HG03135 (cell line): ENCODE measurements at regions not wholly inside any gene's neighbourhood (a gene's known extent, or its start where the extent isn't known, plus 50 kb on each side); places are given as distances from the start of the nearest gene placed in this dataset.
"Not testable (repeated sequence)": the region's sequence is repeated elsewhere in the genome, so short reads cannot be mapped to it uniquely, and the experiment has no call there.

Experiments used
- ATAC-seq: cut with Tn5 transposase; IDR thresholded peaks from one replicate; pipeline ENCODE4 v1.9.1; 2021; ENCODE audit warnings: mild to moderate bottlenecking, moderate library complexity; ENCODE audit not compliant: unreplicated experiment

- no peak for ATAC-seq
Observed at GRCh38 chr14:82029038-82029437, 495.4 kb upstream of the SEL1L start.

- ATAC-seq: no peak
Observed at GRCh38 chr14:82035397-82035796, 501.7 kb upstream of the SEL1L start.

- ATAC-seq: not testable (repeated sequence)
Observed at GRCh38 chr14:82038066-82038465, 504.4 kb upstream of the SEL1L start.

- no peak for ATAC-seq
Observed at GRCh38 chr14:82045339-82045738, 511.7 kb upstream of the SEL1L start.

- ATAC-seq: peak; percentile 65
Observed at GRCh38 chr14:82046512-82047226, 513.0 kb upstream of the SEL1L start.

- ATAC-seq: no peak
Observed at GRCh38 chr14:82047777-82048470, 514.3 kb upstream of the SEL1L start.

- ATAC-seq: no peak
Observed at GRCh38 chr14:82052778-82053177, 519.1 kb upstream of the SEL1L start.

GRCh38 chr14:82055515-82056115, 522.0 kb upstream of the SEL1L start:
- ATAC-seq: no peak

- ATAC-seq: no peak
Observed at GRCh38 chr14:82060219-82060618, 526.6 kb upstream of the SEL1L start.

- ATAC-seq: no peak
Observed at GRCh38 chr14:82067221-82067875, 533.7 kb upstream of the SEL1L start.

- no peak for ATAC-seq
Observed at GRCh38 chr14:82070040-82070439, 536.4 kb upstream of the SEL1L start.

GRCh38 chr14:82070753-82071152, 537.1 kb upstream of the SEL1L start:
- no peak for ATAC-seq

- no peak for ATAC-seq
Observed at GRCh38 chr14:82073547-82073946, 539.9 kb upstream of the SEL1L start.

- ATAC-seq: no peak
Observed at GRCh38 chr14:82075566-82075965, 541.9 kb upstream of the SEL1L start.

- ATAC-seq: no peak
Observed at GRCh38 chr14:82079553-82079952, 545.9 kb upstream of the SEL1L start.

- ATAC-seq: no peak
Observed at GRCh38 chr14:82080370-82080769, 546.7 kb upstream of the SEL1L start.

GRCh38 chr14:82084813-82085212, 551.2 kb upstream of the SEL1L start:
- no peak for ATAC-seq

- no peak for ATAC-seq
Observed at GRCh38 chr14:82091097-82091496, 557.4 kb upstream of the SEL1L start.

- ATAC-seq: no peak
Observed at GRCh38 chr14:82094829-82095345, 561.2 kb upstream of the SEL1L start.

GRCh38 chr14:82104013-82104412, 570.4 kb upstream of the SEL1L start:
- ATAC-seq: no peak

GRCh38 chr14:82112210-82112839, 578.7 kb upstream of the SEL1L start:
- no peak for ATAC-seq
